MM.1S (cell line): ENCODE measurements at regions not wholly inside any gene's neighbourhood (a gene's known extent, or its start where the extent isn't known, plus 50 kb on each side); places are given as distances from the start of the nearest gene placed in this dataset.

ENCODE experiments used
- DNase-seq: peaks from one replicate; pipeline ENCODE4 v3.0.0-alpha.2; 2015
- H2AFZ ChIP-seq: fragments of 300-600 bp; sonication (generic); 2 replicates; pipeline ENCODE4 v1.6.0; 2016; ENCODE audit warnings: antibody characterized with exemption, low read length
- H3F3A ChIP-seq: fragments of 300-600 bp; sonication (generic); 2 replicates; pipeline ENCODE4 v1.6.1; 2016; ENCODE audit warnings: mild to moderate bottlenecking, antibody characterized with exemption, low read length, moderate library complexity, mixed read lengths; ENCODE audit not compliant: insufficient read depth
- H3K27ac ChIP-seq: fragments of 300-600 bp; sonication (generic); 2 replicates; pipeline ENCODE4 v1.5.1; 2016; ENCODE audit warnings: mild to moderate bottlenecking, low read length
- H3K27me3 ChIP-seq: fragments of 300-600 bp; sonication (generic); replicated peaks from 2 replicates; pipeline ENCODE4 v1.6.0; 2016; ENCODE audit warnings: low read length; ENCODE audit not compliant: insufficient read depth
- H3K36me3 ChIP-seq: fragments of 300-600 bp; sonication (generic); replicated peaks from 2 replicates; pipeline ENCODE4 v1.6.1; 2016; ENCODE audit warnings: mild to moderate bottlenecking, low read length, mixed read lengths; ENCODE audit not compliant: insufficient read depth
- H3K4me1 ChIP-seq: fragments of 300-600 bp; sonication (generic); 2 replicates; pipeline ENCODE4 v1.6.1; 2016; ENCODE audit warnings: low read length, mixed read lengths
- H3K4me2 ChIP-seq: fragments of 300-600 bp; sonication (generic); 2 replicates; pipeline ENCODE4 v1.6.0; 2016; ENCODE audit warnings: low read depth, low read length
- H3K4me3 ChIP-seq: fragments of 300-600 bp; sonication (generic); 2 replicates; pipeline ENCODE4 v1.5.1; 2016; ENCODE audit warnings: low read length, mixed read lengths
- H3K79me2 ChIP-seq: fragments of 300-600 bp; sonication (generic); 2 replicates; pipeline ENCODE4 v1.6.1; 2016; ENCODE audit warnings: mixed run types, low read length, mixed read lengths
- H3K9ac ChIP-seq: fragments of 300-600 bp; sonication (generic); 2 replicates; pipeline ENCODE4 v1.6.1; 2016; ENCODE audit warnings: low read length, mixed read lengths
- H3K9me2 ChIP-seq: fragments of 300-600 bp; sonication (generic); replicated peaks from 2 replicates; pipeline ENCODE4 v1.6.1; 2016; ENCODE audit warnings: mild to moderate bottlenecking, low read length, mixed read lengths; ENCODE audit not compliant: insufficient read depth
- H3K9me3 ChIP-seq: fragments of 300-600 bp; sonication (generic); replicated peaks from 2 replicates; pipeline ENCODE4 v1.6.1; 2016; ENCODE audit warnings: mild to moderate bottlenecking, low read length, mixed read lengths; ENCODE audit not compliant: insufficient read depth
- H4K20me1 ChIP-seq: fragments of 300-600 bp; sonication (generic); 2 replicates; pipeline ENCODE4 v1.6.1; 2016; ENCODE audit warnings: mild to moderate bottlenecking, low read length, moderate library complexity, mixed read lengths; ENCODE audit not compliant: insufficient read depth
- CTCF ChIP-seq: fragments of 300-600 bp; sonication (generic); IDR thresholded peaks from 2 replicates; pipeline ENCODE4 v1.5.1; 2016; ENCODE audit warnings: antibody characterized with exemption, low read length, mixed read lengths
- EZH2 ChIP-seq: fragments of 300-600 bp; sonication (generic); optimal IDR thresholded peaks from 2 replicates; pipeline ENCODE3; 2017; ENCODE audit warnings: low read depth, mild to moderate bottlenecking, antibody characterized with exemption, low read length, mixed read lengths
- EZH2phosphoT487 ChIP-seq: fragments of 300-600 bp; sonication (generic); IDR thresholded peaks from 2 replicates; pipeline ENCODE4 v1.6.1; 2018; ENCODE audit warnings: antibody characterized with exemption, low read length

DNA sequence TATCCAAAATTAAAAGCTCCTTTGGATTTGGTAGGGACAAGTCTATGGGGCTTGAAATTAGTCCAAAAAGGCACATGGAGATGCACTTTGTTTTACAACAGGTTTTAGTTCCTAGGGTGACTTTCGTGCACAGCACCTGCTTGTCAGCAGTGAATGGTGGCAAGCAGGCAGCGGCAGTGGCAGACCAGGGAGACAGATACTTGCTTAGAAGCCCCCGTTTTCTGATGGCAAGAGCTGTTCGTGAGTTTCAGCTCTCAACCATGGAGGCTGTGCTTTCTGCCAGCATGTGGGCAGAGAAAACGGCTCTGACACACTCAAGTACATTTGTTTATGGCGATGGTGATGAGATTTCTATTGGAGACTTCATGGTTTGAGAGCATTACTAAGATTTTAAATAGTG, 61.7 kb upstream of the SHH start:
- no peaks in the 10 kb centered on the region for H3K4me1 ChIP-seq
- H2AFZ ChIP-seq: no peak overlapping the region
- no peaks in the 10 kb centered on the region for H3K9me3 ChIP-seq
- H3K9ac ChIP-seq: no peak overlapping the region
- DNase-seq: no peak
- H3K27ac ChIP-seq: no peak overlapping the region
- H4K20me1 ChIP-seq: no peaks in the 10 kb centered on the region
- H3K4me3 ChIP-seq: no peak overlapping the region
- H3K9me2 ChIP-seq: no peaks in the 10 kb centered on the region
- no peaks in the 10 kb centered on the region for H3F3A ChIP-seq
- H3K79me2 ChIP-seq: no peaks in the 10 kb centered on the region
- no peaks in the 10 kb centered on the region for H3K36me3 ChIP-seq
- H3K27me3 ChIP-seq: peaks cover 71% of the 10 kb centered on the region
- no peak overlapping the region for H3K4me2 ChIP-seq
- TF ChIP-seq CTCF: no peak

DNA sequence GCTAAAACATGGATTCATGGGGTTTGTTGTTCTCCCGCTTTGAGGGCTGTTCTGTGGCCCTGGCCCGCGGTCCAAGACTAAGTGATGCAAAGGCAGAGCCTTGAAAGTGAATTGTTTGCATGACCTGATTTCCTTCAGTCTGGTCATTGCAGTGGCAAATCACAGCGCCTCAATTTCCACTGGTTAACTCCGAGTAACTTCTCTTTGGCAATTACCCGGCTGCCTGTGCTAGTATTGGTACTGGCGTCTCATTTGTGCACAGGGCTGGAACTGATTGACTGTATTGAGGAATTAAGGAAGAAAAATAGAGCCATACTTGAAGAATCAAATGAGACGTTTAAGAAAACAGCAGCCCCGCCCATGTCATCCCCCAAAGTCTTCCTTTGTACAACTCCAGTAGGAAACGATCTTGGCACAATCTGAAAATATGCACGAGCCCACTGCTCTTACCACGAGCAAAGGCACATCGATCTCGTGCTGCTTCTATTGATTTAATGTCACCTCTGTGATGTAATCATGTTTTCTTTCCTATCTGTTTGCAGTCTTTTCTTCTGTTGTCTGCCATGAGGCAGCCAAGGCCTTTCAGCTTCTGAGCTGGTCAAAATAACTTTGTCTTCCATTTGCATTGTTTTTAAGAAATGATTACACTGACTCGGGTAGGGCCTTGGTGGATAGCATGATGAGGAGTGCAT, 60.6 kb upstream of the SHH start:
- Histone ChIP-seq H3K36me3 (no peaks in the 10 kb centered on the region), H3K4me3 (no peak overlapping the region), H3K27me3 (peaks cover 78% of the 10 kb centered on the region), H3K9me2 (no peaks in the 10 kb centered on the region), H3F3A (no peaks in the 10 kb centered on the region), H3K9me3 (no peaks in the 10 kb centered on the region), H4K20me1 (no peaks in the 10 kb centered on the region), H3K27ac (no peak overlapping the region), H3K79me2 (no peaks in the 10 kb centered on the region), H3K4me2 (no peak overlapping the region), H3K4me1 (no peaks in the 10 kb centered on the region), H3K9ac (no peak overlapping the region), H2AFZ (no peak overlapping the region)
- DNase-seq: no peak
- TF ChIP-seq CTCF (no peak), EZH2 (no peak), EZH2phosphoT487 (no peak)

DNA sequence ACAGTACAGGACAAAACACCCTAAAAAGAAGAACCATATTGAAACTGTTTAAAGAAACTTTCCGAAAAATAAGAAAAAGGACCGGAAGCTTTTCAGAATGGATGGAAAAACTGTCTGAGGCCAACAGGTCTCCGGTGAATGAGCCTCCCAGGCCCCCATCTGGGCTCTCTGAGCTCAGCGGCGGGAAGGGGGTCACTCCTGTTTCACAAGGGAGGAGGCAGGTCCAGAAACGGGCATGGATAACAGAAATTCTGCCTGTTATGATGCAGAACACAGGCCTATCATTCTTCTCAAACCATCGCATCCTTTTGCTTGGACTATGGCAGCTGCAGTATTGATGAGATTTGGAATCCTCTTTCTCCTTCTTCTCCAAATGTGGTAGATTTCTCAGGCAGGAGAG, 58.9 kb upstream of the SHH start:
- Histone ChIP-seq H3K36me3 (no peaks in the 10 kb centered on the region), H3F3A (no peaks in the 10 kb centered on the region), H3K9me3 (no peaks in the 10 kb centered on the region), H3K4me3 (no peak overlapping the region), H3K4me1 (no peaks in the 10 kb centered on the region), H3K79me2 (no peaks in the 10 kb centered on the region), H3K27ac (no peak overlapping the region), H3K4me2 (no peak overlapping the region), H3K9me2 (no peaks in the 10 kb centered on the region), H3K9ac (no peak overlapping the region), H2AFZ (no peak overlapping the region), H3K27me3 (peaks cover 78% of the 10 kb centered on the region), H4K20me1 (no peaks in the 10 kb centered on the region)
- TF ChIP-seq EZH2phosphoT487 (no peak), CTCF (no peak), EZH2 (no peak)
- DNase-seq: no peak
